ENCODE measurements at regions not wholly inside any gene's neighbourhood (a gene's known extent, or its start where the extent isn't known, plus 50 kb on each side); places are given as distances from the start of the nearest gene placed in this dataset.

DNA sequence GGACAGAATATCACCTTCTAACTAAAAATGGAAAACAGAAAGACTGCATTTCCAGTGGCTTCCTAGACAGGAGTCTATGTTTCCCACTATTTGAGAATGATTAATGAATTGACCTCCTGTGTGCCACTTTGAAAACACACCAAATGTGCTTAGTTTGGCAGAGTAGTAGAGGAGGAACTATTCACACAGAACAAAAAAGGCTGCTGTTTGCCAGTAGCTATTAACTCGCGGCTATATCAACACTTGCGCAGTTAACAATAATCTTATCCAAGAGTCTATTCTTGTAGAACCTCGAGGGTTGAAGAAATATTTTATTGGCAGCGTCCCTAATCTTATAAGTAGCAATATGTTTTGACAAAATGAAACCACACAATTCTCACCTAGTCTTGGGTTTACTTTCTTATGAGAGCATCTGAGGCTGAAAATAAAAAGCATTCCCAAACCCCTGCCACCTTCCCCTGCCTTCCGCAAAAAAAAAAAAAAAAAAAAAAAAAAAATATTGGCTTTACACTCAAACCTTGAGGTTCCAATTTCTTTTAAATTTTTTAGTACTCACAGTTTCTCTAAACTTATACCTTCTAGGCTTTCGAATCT is 127.3 kb upstream of the FLRT2 start:
- no peak for DNase-seq

GRCh38 chr14:85409481-85410210 is 120.3 kb upstream of the FLRT2 start:
- no peak for DNase-seq

DNA sequence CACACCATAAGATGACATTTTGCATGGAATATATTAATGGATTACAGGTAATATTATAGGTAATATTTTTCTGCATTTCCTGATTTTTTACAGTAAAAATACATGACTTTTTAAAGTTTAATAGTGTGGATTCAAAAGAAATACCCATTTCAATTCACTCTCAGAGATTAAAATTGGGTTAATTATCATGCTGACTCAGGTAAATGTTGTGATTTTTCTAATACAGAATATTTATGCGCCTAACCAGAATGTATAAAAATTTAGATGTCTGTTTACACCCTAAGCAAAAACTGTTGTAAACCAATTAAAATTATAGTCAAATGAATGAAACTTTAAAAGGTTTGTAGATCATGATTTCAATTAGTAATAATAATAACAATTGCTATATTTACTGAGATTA is 117.2 kb upstream of the FLRT2 start:
- DNase-seq: no peak

DNA sequence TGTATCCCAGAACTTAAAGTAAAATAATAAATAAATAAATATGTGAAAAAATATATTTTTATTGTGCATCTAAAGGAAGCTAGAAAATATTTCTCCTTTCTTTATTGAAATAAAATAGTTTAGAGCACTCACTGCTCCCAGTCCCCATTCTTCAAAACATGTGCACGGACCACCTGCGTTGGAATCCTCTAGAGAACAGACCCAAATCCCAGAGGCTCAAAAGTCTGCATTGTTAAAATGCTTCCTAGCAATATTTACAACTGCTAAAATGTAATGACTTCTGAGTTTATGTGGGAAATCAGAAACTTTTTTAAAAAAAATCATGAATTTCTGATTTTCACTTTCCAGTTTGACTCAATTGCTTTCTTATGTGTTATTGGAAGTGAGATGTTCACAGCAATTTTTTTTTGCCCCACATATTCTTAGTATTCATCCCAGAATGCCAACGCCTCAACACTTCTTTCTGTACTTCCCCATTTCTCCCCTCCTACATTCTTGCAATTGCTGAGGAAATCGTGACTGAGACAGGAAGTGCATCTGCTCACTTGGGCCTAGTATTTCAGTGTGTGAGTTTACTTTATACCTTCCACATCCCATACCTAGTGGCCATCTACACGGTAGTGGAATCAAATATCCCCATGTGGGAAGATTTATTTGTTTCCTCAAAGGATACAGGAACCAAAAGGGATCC is 116.0 kb upstream of the FLRT2 start:
- no peak for DNase-seq

DNA sequence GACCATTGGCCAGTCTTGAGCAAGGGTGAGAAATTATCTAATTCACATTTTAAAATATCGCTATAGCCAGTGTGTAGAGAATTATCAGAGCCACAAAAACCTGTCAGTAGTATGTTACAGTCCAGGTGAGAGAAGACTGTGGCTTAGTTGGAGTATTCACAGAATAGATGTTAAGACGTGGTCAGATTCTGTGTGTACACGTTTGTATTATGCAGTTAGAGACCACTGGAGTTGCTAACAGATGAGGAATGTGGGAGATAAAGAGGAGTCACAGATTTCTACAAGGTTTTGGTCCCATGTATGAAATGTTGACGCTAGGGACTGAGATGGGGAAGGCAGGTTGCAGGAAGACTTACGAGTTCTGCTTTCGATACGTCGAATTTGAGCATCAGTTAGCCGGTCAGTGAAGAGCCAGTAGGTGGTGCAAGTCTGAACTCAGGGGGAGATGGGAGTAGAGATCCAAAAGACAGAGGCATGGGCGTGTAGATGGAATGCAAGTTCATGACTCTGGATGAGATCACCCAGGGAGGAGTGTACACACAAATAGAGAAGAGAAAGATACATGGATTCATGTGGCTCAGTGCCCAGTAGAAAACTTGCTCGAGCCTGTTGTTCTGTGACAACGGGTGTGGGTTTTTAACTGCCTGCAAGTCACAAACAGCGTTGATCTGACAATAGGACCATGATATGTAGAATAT is 114.8 kb upstream of the FLRT2 start:
- no peak for DNase-seq

GRCh38 chr14:85416771-85417170 is 113.2 kb upstream of the FLRT2 start:
- DNase-seq: no peak

DNA sequence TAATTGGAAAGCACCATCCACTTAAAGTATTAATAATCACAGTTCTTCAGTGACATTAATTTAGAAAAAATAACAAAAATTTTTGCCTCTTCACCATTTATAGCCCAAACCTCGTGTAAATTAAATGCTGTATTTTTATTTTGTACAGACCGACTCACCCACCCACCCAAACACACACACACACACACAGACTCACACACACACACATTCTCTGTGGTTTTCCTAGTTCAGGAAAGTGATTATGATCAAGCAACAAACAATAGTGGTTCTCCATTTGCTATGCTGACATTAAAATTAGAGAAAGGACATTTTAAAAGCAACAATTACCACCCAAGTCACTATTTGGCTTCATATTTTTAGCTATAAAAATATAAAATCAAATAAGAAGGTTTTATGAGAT is 112.5 kb upstream of the FLRT2 start:
- DNase-seq: no peak

GRCh38 chr14:85418721-85419120 is 111.2 kb upstream of the FLRT2 start:
- DNase-seq: no peak

- no peak for DNase-seq
Observed at GRCh38 chr14:85420278-85420677, 109.7 kb upstream of the FLRT2 start.

GRCh38 chr14:85420707-85421106 is 109.2 kb upstream of the FLRT2 start:
- DNase-seq: no peak

GRCh38 chr14:85421186-85421877 is 108.6 kb upstream of the FLRT2 start:
- no peak for DNase-seq

DNA sequence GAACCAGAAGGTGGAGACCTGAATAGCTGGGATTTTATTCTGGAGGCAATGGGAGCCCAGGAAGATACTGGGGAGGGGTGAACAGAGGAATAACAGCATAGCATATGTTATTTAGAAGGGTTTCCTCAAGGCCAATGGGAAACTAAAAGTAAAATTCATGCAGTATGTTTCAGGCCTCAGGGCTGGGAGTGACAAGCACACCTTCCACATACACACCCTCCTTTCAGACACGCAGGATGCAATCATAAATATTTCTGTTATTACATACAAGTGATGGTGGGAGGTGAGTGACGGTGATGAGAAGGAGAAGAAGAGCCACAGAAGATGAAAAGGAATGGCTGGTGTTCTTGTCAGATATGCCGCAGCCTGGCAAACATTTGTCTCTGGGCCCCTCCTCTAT is 106.1 kb upstream of the FLRT2 start:
- no peak for DNase-seq

- DNase-seq: no peak
Observed at GRCh38 chr14:85425507-85425906, 104.4 kb upstream of the FLRT2 start.

DNA sequence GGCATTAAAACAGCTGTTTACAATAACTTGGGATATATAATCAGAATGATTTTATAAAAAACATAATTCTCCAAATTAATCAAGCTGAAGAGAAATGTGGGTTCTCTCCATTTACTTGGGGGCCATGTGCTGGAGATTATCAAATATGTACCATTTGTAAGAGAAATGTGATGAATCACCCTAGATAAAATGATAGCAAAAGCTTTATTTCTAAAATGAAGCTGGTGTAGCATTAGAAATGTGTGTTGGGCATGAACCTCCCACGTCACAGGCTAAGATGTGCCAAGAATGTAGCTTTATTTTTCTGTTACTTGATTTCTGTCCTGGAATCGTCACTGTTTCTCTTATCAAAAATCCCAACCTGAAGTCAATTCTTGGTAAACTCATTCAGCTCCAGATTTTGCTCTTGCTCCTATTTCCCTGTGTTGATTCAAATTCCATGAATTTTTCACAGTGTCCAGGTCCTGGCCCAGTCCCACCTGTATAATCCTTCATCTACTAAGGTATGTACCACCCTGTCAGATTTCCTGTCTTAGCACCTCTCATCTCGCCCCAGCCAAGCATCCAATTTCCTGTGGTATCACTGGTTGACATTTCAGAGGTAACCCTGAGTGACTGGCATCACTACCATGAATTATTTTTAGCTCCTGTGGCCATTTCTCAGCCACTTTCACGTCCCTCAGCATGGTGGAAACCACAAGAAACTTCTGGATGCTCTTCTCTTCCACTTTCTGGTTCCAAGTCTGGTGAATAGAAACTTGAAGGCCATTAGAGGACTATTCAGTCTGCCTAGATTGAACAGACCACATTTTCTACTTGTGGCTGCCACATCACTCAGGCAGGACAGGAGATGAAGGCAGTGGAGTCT is 103.6 kb upstream of the FLRT2 start:
- no peak for DNase-seq

GRCh38 chr14:85428926-85429325 is 101.0 kb upstream of the FLRT2 start:
- DNase-seq: no peak

DNA sequence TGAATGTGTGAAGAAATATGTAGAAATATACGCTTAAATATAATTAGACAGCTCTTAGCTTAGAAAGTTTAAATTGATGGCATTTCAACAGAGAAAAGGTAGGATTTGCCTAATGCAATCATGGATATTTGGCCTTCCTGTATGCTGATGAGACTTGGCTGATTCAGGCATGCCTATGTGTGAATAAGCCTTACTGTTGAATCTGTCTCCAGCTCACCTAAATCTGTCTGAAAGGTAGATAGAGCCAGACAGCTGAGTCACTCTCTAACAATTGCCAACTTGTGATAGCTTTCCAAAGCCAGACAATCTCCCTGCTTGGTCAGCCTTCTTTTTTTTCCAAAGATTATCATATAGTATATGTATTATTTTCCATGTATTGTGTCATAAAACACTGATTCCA is 92.8 kb upstream of the FLRT2 start:
- no peak for DNase-seq

- no peak for DNase-seq
Observed at GRCh38 chr14:85438001-85438400, 91.9 kb upstream of the FLRT2 start.

GRCh38 chr14:85438481-85438942 is 91.4 kb upstream of the FLRT2 start:
- DNase-seq: no peak

- no peak for DNase-seq
Observed at GRCh38 chr14:85439696-85440328, 90.1 kb upstream of the FLRT2 start.

GRCh38 chr14:85441909-85442643 is 87.9 kb upstream of the FLRT2 start:
- DNase-seq: no peak

GRCh38 chr14:85442996-85443395 is 86.9 kb upstream of the FLRT2 start:
- no peak for DNase-seq

All from activated CD4-positive, alpha-beta T cell treated with anti-CD3 and anti-CD28 coated beads, Interleukin-2, amount 50 U/mL, for 4 hours (primary cell).